Caco-2 (cell line): ENCODE measurements at regions not wholly inside any gene's neighbourhood (a gene's known extent, or its start where the extent isn't known, plus 50 kb on each side); places are given as distances from the start of the nearest gene placed in this dataset.

ENCODE experiments used
- BruUV-seq: library from RNA; stranded (reverse); fragments of 400-500 nt; replicated peaks from 2 replicates; lab custom pipeline; 2021; lab: Mats Ljungman, UMichigan
- CTCF ChIA-PET: fragments of 300-600 bp; sonication (Branson Sonifier 250); formaldehyde crosslinking; loops from one replicate; lab custom pipeline; 2022; ENCODE audit warnings: antibody characterized with exemption; lab: Charles Lee
- POLR2A ChIA-PET: fragments of 300-600 bp; sonication (Branson Sonifier 250); formaldehyde crosslinking; loops from one replicate; lab custom pipeline; 2022; ENCODE audit warnings: antibody characterized with exemption; lab: Charles Lee
- DNase-seq, 2 experiments: peaks; one replicate each; pipeline versions ENCODE4 v3.0.0 to v3.0.0-alpha.2; 2020 to 2022
- H3K27me3 ChIP-seq: replicated peaks from 2 replicates; pipeline ENCODE4 v1.6.0; 2011; ENCODE audit warnings: low read length; ENCODE audit not compliant: control insufficient read depth, insufficient read depth
- H3K36me3 ChIP-seq: 2 replicates; pipeline ENCODE4 v1.5.1; 2011; ENCODE audit warnings: low read length; ENCODE audit not compliant: control insufficient read depth, insufficient read depth
- H3K4me1 ChIP-seq: fragments of 250-450 bp; sonication (Bioruptor Pico); 2 replicates; pipeline ENCODE4 v1.5.1; 2020; ENCODE audit warnings: mild to moderate bottlenecking
- H3K4me3 ChIP-seq: 2 replicates; pipeline ENCODE4 v1.5.1; 2011; ENCODE audit warnings: low read depth, mild to moderate bottlenecking, control low read depth, low read length
- H3K9me3 ChIP-seq: fragments of 250-450 bp; sonication (Bioruptor Pico); 2 replicates; pipeline ENCODE4 v1.5.1; 2020; ENCODE audit warnings: mild to moderate bottlenecking, moderate library complexity
- H3K27ac Mint-ChIP-seq: one replicate; pipeline ENCODE4 v1.8.0; 2022; ENCODE audit warnings: mixed read lengths; ENCODE audit not compliant: unreplicated experiment
- H3K27me3 Mint-ChIP-seq: one replicate; pipeline ENCODE4 v1.8.0; 2022; ENCODE audit warnings: mixed read lengths; ENCODE audit not compliant: insufficient read depth, unreplicated experiment
- H3K36me3 Mint-ChIP-seq: one replicate; pipeline ENCODE4 v1.8.0; 2022; ENCODE audit warnings: mild to moderate bottlenecking, mixed read lengths; ENCODE audit not compliant: insufficient read depth, unreplicated experiment
- H3K4me1 Mint-ChIP-seq: one replicate; pipeline ENCODE4 v1.8.0; 2022; ENCODE audit warnings: low read depth, mixed read lengths; ENCODE audit not compliant: unreplicated experiment
- H3K4me3 Mint-ChIP-seq: one replicate; pipeline ENCODE4 v1.8.0; 2022; ENCODE audit warnings: mild to moderate bottlenecking, moderate library complexity, mixed read lengths; ENCODE audit not compliant: unreplicated experiment
- H3K9me3 Mint-ChIP-seq: one replicate; pipeline ENCODE4 v1.8.0; 2022; ENCODE audit warnings: mixed read lengths; ENCODE audit not compliant: unreplicated experiment
- CTCF ChIP-seq, 2 experiments: fragments of 200-600 bp in 1 of 2; IDR thresholded peaks; 1 replicate in 1 of 2; 2 replicates in 1 of 2; pipeline versions ENCODE4 v1.5.1 to v1.8.0; 2011 to 2022; ENCODE audit warnings: antibody characterized with exemption in 1 of 2, control low read depth in 1 of 2, inconsistent platforms in 1 of 2, low read depth in 1 of 2, low read length in 1 of 2, mild to moderate bottlenecking in 1 of 2, moderate library complexity in 1 of 2; ENCODE audit not compliant: insufficient read depth in 1 of 2, severe bottlenecking in 1 of 2, unreplicated experiment in 1 of 2
- intact Hi-C: fragments of 100-400 bp; cut with micrococcal nuclease; formaldehyde crosslinking; loops from one replicate; pipeline ENCODE4 v1.10.0; 2022; ENCODE audit not compliant: unreplicated experiment

DNA sequence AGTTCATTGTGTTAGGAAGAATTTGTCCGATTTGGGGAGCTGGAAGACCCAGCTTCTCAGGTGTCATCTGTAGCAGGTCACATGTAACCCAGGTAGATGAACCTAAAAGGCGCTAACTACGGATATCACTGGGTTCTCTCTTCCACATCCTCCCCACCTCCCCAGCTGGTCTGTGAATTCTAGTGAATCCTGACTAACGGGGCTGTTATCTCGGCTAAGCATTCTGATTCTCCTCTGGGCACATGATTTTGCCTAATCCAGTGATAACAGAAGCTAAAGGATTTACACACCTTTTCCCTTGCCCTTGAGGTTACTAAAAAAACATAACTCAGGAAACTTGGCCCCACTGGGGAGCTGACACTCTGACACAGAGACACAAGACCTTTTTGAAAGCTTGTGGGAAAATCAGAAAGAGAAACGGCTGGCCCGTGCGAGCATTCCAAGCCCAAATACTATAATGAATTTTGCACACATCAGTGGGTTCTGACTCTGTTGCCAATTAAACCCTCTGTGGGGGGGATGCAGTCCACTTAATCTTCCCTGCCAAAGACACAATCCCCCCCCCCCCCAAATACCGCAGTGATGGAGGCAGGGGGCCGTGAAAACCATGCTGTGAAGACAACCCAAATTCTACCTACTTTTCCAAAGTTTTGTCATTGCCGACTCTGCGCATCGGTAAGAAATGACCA is 81.0 kb upstream of the FZD10 start:
- DNase-seq = no peak
- no peaks in the 10 kb centered on the region for H3K4me1 ChIP-seq
- no peak overlapping the region for H3K4me3 Mint-ChIP-seq
- peaks cover 31% of the 10 kb centered on the region for H3K9me3 Mint-ChIP-seq
- TF ChIP-seq CTCF (IDR thresholded peaks at IDR 0.05; ENCODE audit: insufficient read depth in 1 of 2, low read depth in 1 of 2, low read length in 1 of 2, severe bottlenecking in 1 of 2, unreplicated experiment in 1 of 2) = no peak
- POLR2A ChIA-PET = no interaction called here
- no peaks in the 10 kb centered on the region for H3K27me3 ChIP-seq
- H3K27me3 Mint-ChIP-seq = peaks cover under 1% of the 10 kb centered on the region
- CTCF ChIA-PET = no interaction called here
- H3K36me3 ChIP-seq = no peaks in the 10 kb centered on the region
- H3K4me1 Mint-ChIP-seq = no peaks in the 10 kb centered on the region
- no TSS peak for BruUV-seq
- H3K9me3 ChIP-seq = 0 out of 2 replicates have a peak, but pooled peaks cover 4% of the 10 kb centered on the region
- H3K36me3 Mint-ChIP-seq = no peaks in the 10 kb centered on the region
- intact Hi-C loops = no loop called here
- H3K4me3 ChIP-seq = no peak overlapping the region
- H3K27ac Mint-ChIP-seq = no peak overlapping the region

DNA sequence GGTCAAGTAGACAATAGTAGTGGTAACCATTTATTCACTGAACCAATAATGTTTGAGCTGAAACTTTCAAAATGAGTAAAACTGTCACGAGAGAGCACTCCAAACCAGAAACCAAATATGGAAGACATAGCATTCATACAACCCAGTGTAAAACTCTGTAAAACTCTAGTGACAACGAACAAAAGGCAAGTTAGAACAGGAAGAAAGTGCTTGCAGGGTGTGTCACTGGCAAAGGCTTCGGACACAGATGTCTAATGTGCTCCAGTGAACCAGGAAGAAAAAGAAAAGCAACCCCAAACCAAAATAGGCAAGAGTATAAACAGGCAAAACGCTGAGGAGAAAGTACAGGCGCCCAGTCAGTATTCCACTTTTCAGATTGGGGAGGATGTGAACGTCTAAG is 79.3 kb upstream of the FZD10 start:
- TF ChIP-seq CTCF (IDR thresholded peaks at IDR 0.05; ENCODE audit: insufficient read depth in 1 of 2, low read depth in 1 of 2, low read length in 1 of 2, severe bottlenecking in 1 of 2, unreplicated experiment in 1 of 2) = no peak
- peaks cover 2% of the 10 kb centered on the region for H3K27me3 Mint-ChIP-seq
- CTCF ChIA-PET = no interaction called here
- POLR2A ChIA-PET = no interaction called here
- H3K27ac Mint-ChIP-seq = no peak overlapping the region
- DNase-seq = no peak
- H3K4me1 ChIP-seq = no peaks in the 10 kb centered on the region
- intact Hi-C loops = no loop called here
- H3K4me3 Mint-ChIP-seq = no peak overlapping the region
- no TSS peak for BruUV-seq
- H3K27me3 ChIP-seq = no peaks in the 10 kb centered on the region
- no peak overlapping the region for H3K4me3 ChIP-seq
- H3K9me3 Mint-ChIP-seq = peaks cover 16% of the 10 kb centered on the region
- no peaks in the 10 kb centered on the region for H3K4me1 Mint-ChIP-seq
- H3K9me3 ChIP-seq = 0 out of 2 replicates have a peak, but pooled peaks cover 4% of the 10 kb centered on the region
- no peaks in the 10 kb centered on the region for H3K36me3 Mint-ChIP-seq
- H3K36me3 ChIP-seq = no peaks in the 10 kb centered on the region

GRCh38 chr12:130083734-130084133 is 78.5 kb upstream of the FZD10 start:
- Mint-ChIP-seq H3K27ac (no peak overlapping the region), H3K36me3 (no peaks in the 10 kb centered on the region), H3K27me3 (peaks cover 2% of the 10 kb centered on the region), H3K9me3 (peaks cover 9% of the 10 kb centered on the region), H3K4me1 (no peaks in the 10 kb centered on the region), H3K4me3 (no peak overlapping the region)
- H3K27me3 ChIP-seq = no peaks in the 10 kb centered on the region
- DNase-seq = no peak
- H3K4me1 ChIP-seq = no peaks in the 10 kb centered on the region
- H3K4me3 ChIP-seq = no peak overlapping the region
- no peaks in the 10 kb centered on the region for H3K36me3 ChIP-seq
- TF ChIP-seq CTCF (IDR thresholded peaks at IDR 0.05; ENCODE audit: insufficient read depth in 1 of 2, low read depth in 1 of 2, low read length in 1 of 2, severe bottlenecking in 1 of 2, unreplicated experiment in 1 of 2) = no peak
- ChIA-PET CTCF (no interaction called here), POLR2A (no interaction called here)
- no TSS peak for BruUV-seq
- intact Hi-C loops = no loop called here
- 0 out of 2 replicates have a peak, but pooled peaks cover 4% of the 10 kb centered on the region for H3K9me3 ChIP-seq
